HEK293T (cell line): ENCODE measurements at regions not wholly inside any gene's neighbourhood (a gene's known extent, or its start where the extent isn't known, plus 50 kb on each side); places are given as distances from the start of the nearest gene placed in this dataset.

Source experiments
- BHLHE40 ChIP-seq: fragments of 450-650 bp; IDR thresholded peaks from 2 replicates; pipeline ENCODE4 v1.6.1; 2016; ENCODE audit warnings: mild to moderate bottlenecking, moderate library complexity, borderline replicate concordance
- ELF4 ChIP-seq: fragments of 450-650 bp; IDR thresholded peaks from 2 replicates; pipeline ENCODE4 v1.6.1; 2017; ENCODE audit warnings: antibody characterized with exemption
- FOXM1 ChIP-seq: fragments of 450-650 bp; IDR thresholded peaks from 2 replicates; pipeline ENCODE4 v1.6.1; 2017; ENCODE audit warnings: mild to moderate bottlenecking, borderline replicate concordance
- LEF1 ChIP-seq: fragments of 450-650 bp; IDR thresholded peaks from 2 replicates; pipeline ENCODE4 v1.6.1; 2017; ENCODE audit warnings: mild to moderate bottlenecking, borderline replicate concordance
- SP1 ChIP-seq: fragments of 450-650 bp; IDR thresholded peaks from 2 replicates; pipeline ENCODE4 v1.6.1; 2017
- TARDBP ChIP-seq: fragments of 450-650 bp; IDR thresholded peaks from 2 replicates; pipeline ENCODE4 v1.6.1; 2016
- ZNF384 ChIP-seq: fragments of 450-650 bp; IDR thresholded peaks from 2 replicates; pipeline ENCODE4 v1.6.1; 2016

GRCh38 chr12:65593239-65593701 lies 231.0 kb upstream of the HMGA2 start:
- TF ChIP-seq TARDBP (no peak), BHLHE40 (no peak), FOXM1 (no peak), SP1 (no peak), ZNF384 (peak; percentile 62; the same call in 1 of the 2 replicates), LEF1 (no peak), ELF4 (no peak)
